ENCODE measurements at regions not wholly inside any gene's neighbourhood (a gene's known extent, or its start where the extent isn't known, plus 50 kb on each side); places are given as distances from the start of the nearest gene placed in this dataset.
"Not testable (repeated sequence)": the region's sequence is repeated elsewhere in the genome, so short reads cannot be mapped to it uniquely, and the experiment has no call there.

- TF ChIP-seq POLR2AphosphoS5 (IDR thresholded peaks at IDR 0.05; ENCODE audit: insufficient read depth in 1 of 2, low read depth in 1 of 2) = no peak
- TF ChIP-seq POLR2A (IDR thresholded peaks at IDR 0.05) = no peak
- no peak for TF ChIP-seq CTCF (IDR thresholded peaks at IDR 0.05)
- intact Hi-C loops (cut with DNase I) = no loop called here
- Histone ChIP-seq H3K27ac (no peak overlapping the region), H3K9me3 (no peaks in the 10 kb centered on the region), H3K4me3 (no peak overlapping the region), H3K4me1 (no peaks in the 10 kb centered on the region), H3K27me3 (no peaks in the 10 kb centered on the region), H3K36me3 (no peaks in the 10 kb centered on the region)
- no peak for DNase-seq (ENCODE audit: extremely low spot score in 2 of 2)
Observed at GRCh38 chr2:78260861-78261260, 738.7 kb upstream of the LRRTM4 start.

GRCh38 chr2:78261454-78261853 lies 739.3 kb upstream of the LRRTM4 start:
- no peak overlapping the region for H3K4me3 ChIP-seq
- DNase-seq (ENCODE audit: extremely low spot score in 2 of 2) = no peak
- no peaks in the 10 kb centered on the region for H3K4me1 ChIP-seq
- H3K36me3 ChIP-seq = no peaks in the 10 kb centered on the region
- no peak for TF ChIP-seq POLR2AphosphoS5 (IDR thresholded peaks at IDR 0.05; ENCODE audit: insufficient read depth in 1 of 2, low read depth in 1 of 2)
- TF ChIP-seq CTCF (IDR thresholded peaks at IDR 0.05) = no peak
- TF ChIP-seq POLR2A (IDR thresholded peaks at IDR 0.05) = no peak
- H3K27ac ChIP-seq = no peak overlapping the region
- H3K9me3 ChIP-seq = no peaks in the 10 kb centered on the region
- intact Hi-C loops (cut with DNase I) = no loop called here
- no peaks in the 10 kb centered on the region for H3K27me3 ChIP-seq

- H3K4me1 ChIP-seq; H3K36me3 ChIP-seq; DNase-seq (ENCODE audit: extremely low spot score in 2 of 2); H3K4me3 ChIP-seq; H3K27ac ChIP-seq; H3K9me3 ChIP-seq; H3K27me3 ChIP-seq; intact Hi-C loops (cut with DNase I): not testable (repeated sequence)
Observed at GRCh38 chr2:78262089-78262488, 739.9 kb upstream of the LRRTM4 start.

GRCh38 chr2:78262713-78263375 lies 740.7 kb upstream of the LRRTM4 start:
- no peaks in the 10 kb centered on the region for H3K36me3 ChIP-seq
- no peak overlapping the region for H3K27ac ChIP-seq
- H3K4me3 ChIP-seq = no peak overlapping the region
- H3K27me3 ChIP-seq = no peaks in the 10 kb centered on the region
- no peak for DNase-seq (ENCODE audit: extremely low spot score in 2 of 2)
- TF ChIP-seq CTCF (IDR thresholded peaks at IDR 0.05) = no peak
- intact Hi-C loops (cut with DNase I) = no loop called here
- no peaks in the 10 kb centered on the region for H3K9me3 ChIP-seq
- H3K4me1 ChIP-seq = no peaks in the 10 kb centered on the region

GRCh38 chr2:78263571-78263970 lies 741.4 kb upstream of the LRRTM4 start:
- no peak for DNase-seq (ENCODE audit: extremely low spot score in 2 of 2)
- H3K4me1 ChIP-seq = no peaks in the 10 kb centered on the region
- H3K27ac ChIP-seq = no peak overlapping the region
- H3K9me3 ChIP-seq = no peaks in the 10 kb centered on the region
- no peaks in the 10 kb centered on the region for H3K27me3 ChIP-seq
- H3K4me3 ChIP-seq = no peak overlapping the region
- H3K36me3 ChIP-seq = no peaks in the 10 kb centered on the region
- no peak for TF ChIP-seq CTCF (IDR thresholded peaks at IDR 0.05)
- TF ChIP-seq POLR2AphosphoS5 (IDR thresholded peaks at IDR 0.05; ENCODE audit: insufficient read depth in 1 of 2, low read depth in 1 of 2) = no peak
- no peak for TF ChIP-seq POLR2A (IDR thresholded peaks at IDR 0.05)
- intact Hi-C loops (cut with DNase I) = no loop called here

Measured in vagina (tissue), 2 donors.